Thoracic aorta (tissue), 2 donors: ENCODE measurements at regions not wholly inside any gene's neighbourhood (a gene's known extent, or its start where the extent isn't known, plus 50 kb on each side); places are given as distances from the start of the nearest gene placed in this dataset.

Experiments used
- ATAC-seq: fragments of 150-250 bp; one replicate; pipeline ENCODE4 v1.8.0; 2017; ENCODE audit warnings: low read depth; ENCODE audit not compliant: insufficient number of reproducible peaks, low FRiP score
- DNase-seq: peaks from one replicate; pipeline ENCODE4 v3.0.0-alpha.2; 2020; ENCODE audit warnings: low spot score
- H3K27ac ChIP-seq, 2 donors: fragments of 200-600 bp; sonication (generic); 1 replicate in 1 of 2; 2 replicates in 1 of 2; pipeline ENCODE4 v1.5.1; 2016; ENCODE audit warnings: mild to moderate bottlenecking in 2 of 2, moderate library complexity in 2 of 2
- H3K27me3 ChIP-seq: fragments of 200-600 bp; sonication (generic); replicated peaks from 2 replicates; pipeline ENCODE4 v1.6.0; 2016; ENCODE audit warnings: mild to moderate bottlenecking; ENCODE audit not compliant: insufficient read depth
- H3K36me3 ChIP-seq: fragments of 200-600 bp; sonication (generic); one replicate; pipeline ENCODE4 v1.5.1; 2016
- H3K4me1 ChIP-seq, 2 donors: fragments of 200-600 bp; sonication (generic); 1 replicate in 1 of 2; 2 replicates in 1 of 2; pipeline versions ENCODE4 v1.5.1 to v1.6.0; 2016; ENCODE audit warnings: low read depth in 2 of 2, mild to moderate bottlenecking in 1 of 2; ENCODE audit not compliant: control insufficient read depth in 1 of 2
- H3K4me3 ChIP-seq: fragments of 200-600 bp; sonication (generic); 2 replicates; pipeline ENCODE4 v1.5.1; 2016; ENCODE audit warnings: mild to moderate bottlenecking
- H3K9me3 ChIP-seq: fragments of 200-600 bp; sonication (generic); 2 replicates; pipeline ENCODE4 v1.5.1; 2016
- CTCF ChIP-seq: fragments of 200-600 bp; sonication (generic); IDR thresholded peaks from one replicate; pipeline ENCODE4 v1.5.1; 2019; ENCODE audit warnings: antibody characterized with exemption

GRCh38 chr5:125036494-125036893, 290.1 kb upstream of the ZNF608 start:
- Histone ChIP-seq H3K4me1 (no peaks in the 10 kb centered on the region), H3K4me3 (no peak overlapping the region), H3K9me3 (no peaks in the 10 kb centered on the region), H3K36me3 (no peaks in the 10 kb centered on the region), H3K27ac (no peak overlapping the region), H3K27me3 (no peaks in the 10 kb centered on the region)
- no peak for DNase-seq
- ATAC-seq: no peak
- no peak for TF ChIP-seq CTCF

- H3K4me3 ChIP-seq: no peak overlapping the region
- no peak for TF ChIP-seq CTCF
- DNase-seq: no peak
- H3K4me1 ChIP-seq: no peaks in the 10 kb centered on the region
- no peak overlapping the region for H3K27ac ChIP-seq
- no peaks in the 10 kb centered on the region for H3K27me3 ChIP-seq
- no peak for ATAC-seq
- no peaks in the 10 kb centered on the region for H3K9me3 ChIP-seq
- no peaks in the 10 kb centered on the region for H3K36me3 ChIP-seq
These were observed 290.6 kb upstream of the ZNF608 start for GRCh38 chr5:125037020-125037419.

GRCh38 chr5:125037530-125037929, 291.1 kb upstream of the ZNF608 start:
- no peak for DNase-seq
- Histone ChIP-seq H3K27ac (no peak overlapping the region), H3K9me3 (no peaks in the 10 kb centered on the region), H3K27me3 (no peaks in the 10 kb centered on the region), H3K36me3 (no peaks in the 10 kb centered on the region), H3K4me3 (no peak overlapping the region), H3K4me1 (no peaks in the 10 kb centered on the region)
- ATAC-seq: no peak
- no peak for TF ChIP-seq CTCF

GRCh38 chr5:125038477-125038876, 292.0 kb upstream of the ZNF608 start:
- ATAC-seq: no peak
- TF ChIP-seq CTCF: no peak
- Histone ChIP-seq H3K4me3 (no peak overlapping the region), H3K27me3 (no peaks in the 10 kb centered on the region), H3K4me1 (peaks cover 2 to 4% of the 10 kb centered on the region in 2 donors), H3K27ac (no peak overlapping the region), H3K36me3 (no peaks in the 10 kb centered on the region), H3K9me3 (no peaks in the 10 kb centered on the region)
- no peak for DNase-seq

- ATAC-seq: no peak
- Histone ChIP-seq H3K4me1 (peaks cover 4 to 17% of the 10 kb centered on the region in 2 donors), H3K27me3 (no peaks in the 10 kb centered on the region), H3K9me3 (no peaks in the 10 kb centered on the region), H3K4me3 (no peak overlapping the region), H3K36me3 (no peaks in the 10 kb centered on the region), H3K27ac (no peak overlapping the region)
- TF ChIP-seq CTCF: no peak
- DNase-seq: no peak
These were observed 295.4 kb upstream of the ZNF608 start for GRCh38 chr5:125041798-125042197.
